Kasumi-1 (cell line): ENCODE measurements at regions not wholly inside any gene's neighbourhood (a gene's known extent, or its start where the extent isn't known, plus 50 kb on each side); places are given as distances from the start of the nearest gene placed in this dataset.

Experiments used
- DNase-seq, 2 experiments: peaks; one replicate each; lab custom pipeline; 2025; lab: John Stamatoyannopoulos, UW

- DNase-seq, result peak; percentile 43 to 53
These were observed 397.8 kb downstream of the KIF16B start for GRCh38 chr20:16175322-16175961.

- DNase-seq, result no peak
These were observed 398.9 kb downstream of the KIF16B start for GRCh38 chr20:16174311-16174710.

- DNase-seq, result no peak
These were observed 400.2 kb downstream of the KIF16B start for GRCh38 chr20:16173044-16173443.

- DNase-seq, result no peak
These were observed 402.1 kb downstream of the KIF16B start for GRCh38 chr20:16171180-16171579.

GRCh38 chr20:16170406-16170971 is 402.8 kb downstream of the KIF16B start:
- DNase-seq, result no peak

- no peak for DNase-seq
These were observed 405.7 kb downstream of the KIF16B start for GRCh38 chr20:16167423-16168130.

- DNase-seq, result no peak
These were observed 406.5 kb downstream of the KIF16B start for GRCh38 chr20:16166737-16167136.

- DNase-seq, result peak; percentile 80 to 82
These were observed 414.3 kb downstream of the KIF16B start for GRCh38 chr20:16158976-16159286.

GRCh38 chr20:16158090-16158975 is 414.9 kb downstream of the KIF16B start:
- DNase-seq, result no peak

- no peak for DNase-seq
These were observed 425.3 kb downstream of the KIF16B start for GRCh38 chr20:16147916-16148315.

- peak; percentile 71 to 78 for DNase-seq
These were observed 426.0 kb downstream of the KIF16B start for GRCh38 chr20:16147216-16147615.

GRCh38 chr20:16145919-16146318 is 427.3 kb downstream of the KIF16B start:
- DNase-seq, result no peak

GRCh38 chr20:16143596-16143995 is 429.7 kb downstream of the KIF16B start:
- no peak for DNase-seq

- no peak for DNase-seq
These were observed 437.6 kb downstream of the KIF16B start for GRCh38 chr20:16135630-16136029.

- DNase-seq, result no peak
These were observed 441.0 kb downstream of the KIF16B start for GRCh38 chr20:16132036-16132798.

GRCh38 chr20:16129411-16129810 is 443.8 kb downstream of the KIF16B start:
- DNase-seq, result no peak

- DNase-seq, result no peak
These were observed 444.6 kb downstream of the KIF16B start for GRCh38 chr20:16128538-16129106.

GRCh38 chr20:16125816-16126215 is 447.4 kb downstream of the KIF16B start:
- DNase-seq, result no peak

GRCh38 chr20:16124911-16125776 is 448.1 kb downstream of the KIF16B start:
- no peak for DNase-seq

- DNase-seq, result no peak
These were observed 448.8 kb downstream of the KIF16B start for GRCh38 chr20:16124491-16124890.
